Neutrophil (primary cell): ENCODE measurements at regions not wholly inside any gene's neighbourhood (a gene's known extent, or its start where the extent isn't known, plus 50 kb on each side); places are given as distances from the start of the nearest gene placed in this dataset.

Source experiments
- H3K27ac ChIP-seq: fragments of 200-600 bp; sonication (generic); 2 replicates; pipeline ENCODE4 v1.5.1; 2016; ENCODE audit warnings: mild to moderate bottlenecking, moderate library complexity
- H3K27me3 ChIP-seq: fragments of 200-600 bp; sonication (generic); 2 replicates; pipeline ENCODE4 v1.6.0; 2016; ENCODE audit warnings: mild to moderate bottlenecking
- H3K36me3 ChIP-seq: fragments of 200-600 bp; sonication (generic); 2 replicates; pipeline ENCODE4 v1.5.1; 2017
- H3K4me1 ChIP-seq, 2 experiments: fragments of 200-600 bp in 1 of 2; sonication (generic) in 1 of 2; 1 replicate in 1 of 2; 2 replicates in 1 of 2; pipeline versions ENCODE4 v1.5.1 to v1.6.1; 2013 to 2016; ENCODE audit warnings: low read depth in 1 of 2, low read length in 1 of 2, mild to moderate bottlenecking in 1 of 2, moderate library complexity in 1 of 2; ENCODE audit not compliant: control insufficient read depth in 1 of 2, insufficient read depth in 1 of 2
- H3K4me3 ChIP-seq, 2 experiments: fragments of 200-600 bp in 1 of 2; sonication (generic) in 1 of 2; 1 replicate in 1 of 2; 2 replicates in 1 of 2; pipeline ENCODE4 v1.5.1; 2013 to 2016; ENCODE audit warnings: low read depth in 1 of 2, low read length in 1 of 2, mild to moderate bottlenecking in 1 of 2, moderate library complexity in 1 of 2
- H3K9me3 ChIP-seq: fragments of 200-600 bp; sonication (generic); 2 replicates; pipeline ENCODE4 v1.5.1; 2016
- TF ChIP-seq, protein P1 (sequence below): fragments of 200-600 bp; sonication (generic); IDR thresholded peaks from 2 replicates; pipeline ENCODE4 v1.5.1; 2016; ENCODE audit warnings: antibody characterized with exemption

DNA sequence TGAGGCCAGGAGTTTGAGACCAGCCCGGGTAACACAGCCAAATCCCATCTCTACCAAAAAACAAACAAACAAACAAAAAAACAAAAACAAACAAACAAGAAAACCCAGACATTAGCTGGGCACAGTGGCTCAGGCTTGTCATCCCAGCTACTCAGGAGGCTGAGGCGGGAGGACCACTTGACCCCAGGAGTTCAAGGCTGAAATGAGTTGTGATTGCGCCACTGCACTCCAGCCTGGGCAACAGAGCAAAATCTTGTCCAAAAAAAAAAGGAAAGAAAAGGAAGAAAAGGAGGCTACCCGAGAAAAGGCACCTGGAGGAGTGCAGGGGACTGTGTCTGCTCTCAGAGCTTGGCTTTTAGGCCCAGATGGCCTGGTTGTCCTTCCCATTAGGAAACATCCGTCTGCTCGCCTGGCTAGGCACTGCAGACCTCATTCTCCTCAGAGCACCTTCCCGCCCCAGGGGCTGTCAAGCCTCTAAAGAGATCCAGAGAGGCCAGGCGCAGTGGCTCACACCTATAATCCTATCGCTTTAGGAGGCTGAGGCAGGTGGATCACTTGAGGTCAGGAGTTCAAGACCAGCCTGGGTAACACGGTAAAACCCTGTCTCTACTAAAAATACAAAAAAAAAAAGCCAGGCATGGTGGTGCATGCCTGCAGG is 185.3 kb upstream of the IER5L start:
- TF ChIP-seq, protein P1, sequence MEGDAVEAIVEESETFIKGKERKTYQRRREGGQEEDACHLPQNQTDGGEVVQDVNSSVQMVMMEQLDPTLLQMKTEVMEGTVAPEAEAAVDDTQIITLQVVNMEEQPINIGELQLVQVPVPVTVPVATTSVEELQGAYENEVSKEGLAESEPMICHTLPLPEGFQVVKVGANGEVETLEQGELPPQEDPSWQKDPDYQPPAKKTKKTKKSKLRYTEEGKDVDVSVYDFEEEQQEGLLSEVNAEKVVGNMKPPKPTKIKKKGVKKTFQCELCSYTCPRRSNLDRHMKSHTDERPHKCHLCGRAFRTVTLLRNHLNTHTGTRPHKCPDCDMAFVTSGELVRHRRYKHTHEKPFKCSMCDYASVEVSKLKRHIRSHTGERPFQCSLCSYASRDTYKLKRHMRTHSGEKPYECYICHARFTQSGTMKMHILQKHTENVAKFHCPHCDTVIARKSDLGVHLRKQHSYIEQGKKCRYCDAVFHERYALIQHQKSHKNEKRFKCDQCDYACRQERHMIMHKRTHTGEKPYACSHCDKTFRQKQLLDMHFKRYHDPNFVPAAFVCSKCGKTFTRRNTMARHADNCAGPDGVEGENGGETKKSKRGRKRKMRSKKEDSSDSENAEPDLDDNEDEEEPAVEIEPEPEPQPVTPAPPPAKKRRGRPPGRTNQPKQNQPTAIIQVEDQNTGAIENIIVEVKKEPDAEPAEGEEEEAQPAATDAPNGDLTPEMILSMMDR: no peak
- Histone ChIP-seq H3K27ac (no peak overlapping the region), H3K4me1 (no peaks in the 10 kb centered on the region), H3K27me3 (no peaks in the 10 kb centered on the region), H3K9me3 (no peaks in the 10 kb centered on the region), H3K4me3 (no peak overlapping the region), H3K36me3 (no peaks in the 10 kb centered on the region)

DNA sequence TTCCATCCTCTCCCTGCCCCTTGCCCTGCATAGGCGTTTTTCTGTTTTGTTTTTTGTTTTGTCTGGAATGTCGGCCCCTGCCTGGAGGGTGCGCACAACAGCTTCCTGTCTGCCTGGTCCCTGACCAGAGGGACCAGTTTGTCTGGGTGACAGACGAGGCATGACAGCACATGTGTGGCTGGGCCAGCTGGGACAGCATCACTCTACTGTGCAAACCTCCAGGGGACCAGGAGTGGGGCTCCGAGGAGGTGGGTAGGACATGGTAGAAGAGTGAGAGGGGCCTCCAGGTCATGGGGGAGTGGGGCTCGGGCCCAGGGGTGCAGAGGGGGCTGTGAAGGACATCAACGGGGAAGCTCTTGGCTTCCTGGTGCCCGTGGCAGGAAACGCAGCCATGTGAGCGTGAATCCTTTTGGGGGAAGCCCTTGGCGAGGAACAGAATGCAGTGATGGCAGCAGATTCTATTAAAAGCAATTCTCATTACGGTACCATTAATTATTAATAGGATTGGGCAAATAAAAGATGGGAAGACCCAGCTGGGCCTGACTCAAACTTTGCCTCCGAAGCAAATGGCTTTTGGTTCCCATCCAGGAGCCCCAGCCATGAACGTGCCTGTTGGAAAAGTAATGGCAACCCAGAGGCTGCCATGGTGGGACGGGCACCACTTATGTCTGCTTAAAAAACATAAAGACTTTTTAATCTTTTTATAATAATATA is 184.4 kb upstream of the IER5L start:
- Histone ChIP-seq H3K27ac (no peak overlapping the region), H3K36me3 (no peaks in the 10 kb centered on the region), H3K4me1 (no peaks in the 10 kb centered on the region), H3K9me3 (no peaks in the 10 kb centered on the region), H3K27me3 (no peaks in the 10 kb centered on the region), H3K4me3 (no peak overlapping the region)
- TF ChIP-seq, protein P1: no peak

DNA sequence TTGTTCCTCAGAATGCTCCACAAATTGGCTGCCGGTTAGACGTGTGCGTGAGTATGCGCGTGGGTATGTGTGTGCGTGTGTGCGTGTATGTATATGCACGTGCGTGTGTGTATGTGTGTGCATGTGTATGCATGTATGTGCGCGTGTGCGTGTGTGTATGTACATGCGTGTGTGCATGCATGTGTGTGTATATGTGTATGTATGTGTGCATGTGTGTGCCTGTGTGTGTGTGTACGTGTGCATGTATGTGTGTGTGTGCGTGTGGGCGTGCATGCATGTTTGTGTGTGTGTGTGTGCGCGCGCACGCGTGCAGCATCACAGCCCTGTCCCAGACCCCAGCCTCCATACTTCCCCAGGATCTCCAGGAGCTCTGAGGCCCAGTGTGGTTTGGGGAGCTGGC is 183.1 kb upstream of the IER5L start:
- no peaks in the 10 kb centered on the region for H3K9me3 ChIP-seq
- H3K27me3 ChIP-seq: no peaks in the 10 kb centered on the region
- H3K4me3 ChIP-seq: no peak overlapping the region
- H3K27ac ChIP-seq: no peak overlapping the region
- TF ChIP-seq, protein P1: no peak
- H3K4me1 ChIP-seq: no peaks in the 10 kb centered on the region
- no peaks in the 10 kb centered on the region for H3K36me3 ChIP-seq

DNA sequence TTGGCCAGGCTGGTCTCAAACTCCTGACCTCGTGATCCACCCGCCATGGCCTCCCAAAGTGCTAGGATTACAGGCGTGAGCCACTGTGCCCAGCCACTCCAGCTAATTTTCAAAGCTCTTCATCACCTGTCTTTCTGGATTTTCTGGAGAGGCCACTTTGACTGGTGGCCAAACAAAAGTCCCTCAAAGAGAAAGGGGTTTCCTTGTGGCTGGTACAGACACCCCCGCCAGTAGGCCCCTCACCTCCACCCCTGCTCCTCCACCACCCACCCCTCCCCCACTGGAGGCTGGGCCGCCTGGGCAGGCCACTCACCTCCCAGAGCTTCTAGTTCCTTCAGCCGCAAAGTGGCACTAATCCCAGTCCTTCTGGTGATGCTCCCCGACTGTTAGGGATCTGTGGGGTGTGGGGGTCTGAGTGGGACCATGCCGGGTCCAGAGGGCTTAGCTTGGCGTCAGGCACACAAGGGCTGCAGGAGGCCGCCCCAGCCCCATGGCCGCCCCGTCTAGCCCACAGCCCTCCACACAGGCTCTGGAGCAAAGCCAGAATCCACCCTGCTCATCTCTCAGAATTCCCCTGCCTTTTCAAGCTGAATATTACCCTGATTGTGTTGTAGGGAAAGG is 182.0 kb upstream of the IER5L start:
- Histone ChIP-seq H3K27me3 (no peaks in the 10 kb centered on the region), H3K27ac (no peak overlapping the region), H3K4me1 (no peaks in the 10 kb centered on the region), H3K4me3 (no peak overlapping the region), H3K9me3 (no peaks in the 10 kb centered on the region), H3K36me3 (no peaks in the 10 kb centered on the region)
- TF ChIP-seq, protein P1: no peak

DNA sequence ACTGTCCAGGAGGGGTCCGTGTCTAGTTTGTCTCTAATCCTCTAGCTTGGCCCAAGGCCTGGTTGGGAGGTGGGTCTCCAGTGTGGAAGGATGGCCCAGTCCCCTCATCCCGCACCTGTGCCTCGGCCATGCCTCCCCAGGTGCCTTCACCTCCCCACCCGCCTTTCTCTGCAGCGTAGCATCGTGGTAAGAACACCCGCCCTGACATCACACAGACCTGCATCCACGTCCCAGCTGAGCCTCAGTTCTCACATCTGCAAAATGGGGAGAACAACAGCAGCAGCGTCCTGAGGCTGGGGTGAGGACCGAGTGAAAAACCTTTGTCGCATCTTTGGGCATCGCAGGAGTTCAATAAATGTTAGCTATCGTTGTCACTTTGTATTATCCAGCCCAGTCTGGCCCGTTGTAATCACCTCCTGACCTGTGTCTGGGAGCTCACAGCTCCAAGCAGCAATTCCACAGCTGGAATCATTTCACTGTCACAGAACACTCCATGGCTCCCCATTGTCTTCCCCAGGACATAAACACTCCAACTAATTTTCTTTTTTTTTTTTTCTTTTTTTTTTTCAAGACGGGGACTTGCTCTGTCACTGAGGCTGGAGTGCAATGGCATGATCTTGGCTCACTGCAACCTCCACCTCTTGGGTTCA is 181.2 kb upstream of the IER5L start:
- Histone ChIP-seq H3K36me3 (no peaks in the 10 kb centered on the region), H3K9me3 (no peaks in the 10 kb centered on the region), H3K27ac (no peak overlapping the region), H3K4me3 (no peak overlapping the region), H3K4me1 (no peaks in the 10 kb centered on the region), H3K27me3 (no peaks in the 10 kb centered on the region)
- TF ChIP-seq, protein P1: no peak
